Ammon's horn (tissue), 1 donor: ENCODE measurements at regions not wholly inside any gene's neighbourhood (a gene's known extent, or its start where the extent isn't known, plus 50 kb on each side); places are given as distances from the start of the nearest gene placed in this dataset.
A peak's percentile ranks its signal among the peaks of the same experiment; 100 is the strongest.
"Not testable (repeated sequence)": the region's sequence is repeated elsewhere in the genome, so short reads cannot be mapped to it uniquely, and the experiment has no call there.

Source experiments
- DNase-seq: peaks from one replicate; pipeline ENCODE4 v3.0.0-alpha.2; 2016; ENCODE audit warnings: low spot score

GRCh38 chr21:27771938-27772483, 805.1 kb upstream of the ADAMTS5 start:
- no peak for DNase-seq

GRCh38 chr21:27769763-27770162, 802.9 kb upstream of the ADAMTS5 start:
- no peak for DNase-seq

DNA sequence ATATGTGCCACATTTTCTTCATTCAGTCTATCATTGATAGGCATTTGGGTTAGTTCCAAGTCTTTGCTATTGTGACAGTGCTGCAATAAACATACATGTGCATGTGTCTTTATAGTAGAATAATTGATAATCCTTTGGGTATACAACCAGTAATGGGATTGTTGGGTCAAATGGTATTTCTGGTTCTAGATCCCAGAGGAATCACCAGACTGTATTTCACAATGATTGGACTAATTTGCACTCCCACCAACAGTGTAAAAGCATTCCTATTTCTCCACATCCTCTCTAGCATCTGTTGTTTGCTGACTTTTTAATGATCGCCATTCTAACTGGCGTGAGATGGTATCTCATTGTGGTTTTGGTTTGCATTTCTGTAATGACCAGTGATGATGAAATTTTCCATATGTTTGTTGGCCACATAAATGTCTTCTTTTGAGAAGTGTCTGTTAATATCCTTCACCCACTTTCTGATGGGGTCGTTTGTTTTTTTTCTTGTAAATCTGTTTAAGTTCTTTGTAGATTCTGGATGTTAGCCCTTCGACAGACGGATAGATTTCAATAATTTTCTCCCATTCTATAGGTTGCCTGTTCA, 801.3 kb upstream of the ADAMTS5 start:
- DNase-seq = not testable (repeated sequence)

GRCh38 chr21:27764056-27764455, 797.2 kb upstream of the ADAMTS5 start:
- no peak for DNase-seq

- DNase-seq = no peak
Measured at GRCh38 chr21:27761623-27762022, 794.7 kb upstream of the ADAMTS5 start.

- DNase-seq = no peak
Measured at GRCh38 chr21:27759820-27760219, 792.9 kb upstream of the ADAMTS5 start.

DNA sequence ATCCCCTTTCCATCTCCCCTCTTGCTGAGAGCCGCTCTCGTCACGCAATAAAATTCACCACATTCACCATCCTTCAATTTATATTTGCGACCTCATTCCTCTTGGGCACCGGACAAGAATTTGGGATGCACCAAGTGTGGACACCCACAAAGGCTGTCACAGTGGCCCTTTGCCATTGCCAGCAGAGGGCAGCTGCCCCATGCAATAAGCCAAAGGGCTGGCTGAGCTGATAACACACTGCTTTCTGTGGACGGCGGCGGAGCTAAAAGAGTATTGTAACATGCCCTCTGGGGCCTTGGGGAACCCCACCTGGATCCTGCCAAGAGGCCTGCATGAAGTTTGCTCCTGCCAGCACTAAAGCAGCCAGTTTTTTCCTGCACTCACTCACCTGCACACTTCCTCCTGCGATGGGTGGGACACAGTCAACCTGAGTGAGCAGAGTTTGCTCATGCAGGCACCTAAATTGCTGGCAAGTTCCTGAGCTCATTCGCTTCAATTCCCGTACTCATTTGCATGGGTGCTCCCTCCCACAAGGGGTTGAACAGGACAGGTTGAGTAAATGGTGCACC, 792.3 kb upstream of the ADAMTS5 start:
- DNase-seq = peak; percentile 30

GRCh38 chr21:27756191-27756590, 789.3 kb upstream of the ADAMTS5 start:
- DNase-seq = no peak

- DNase-seq = no peak
Measured at GRCh38 chr21:27743971-27744564, 777.2 kb upstream of the ADAMTS5 start.

- DNase-seq = no peak
Measured at GRCh38 chr21:27741736-27742135, 774.8 kb upstream of the ADAMTS5 start.

DNA sequence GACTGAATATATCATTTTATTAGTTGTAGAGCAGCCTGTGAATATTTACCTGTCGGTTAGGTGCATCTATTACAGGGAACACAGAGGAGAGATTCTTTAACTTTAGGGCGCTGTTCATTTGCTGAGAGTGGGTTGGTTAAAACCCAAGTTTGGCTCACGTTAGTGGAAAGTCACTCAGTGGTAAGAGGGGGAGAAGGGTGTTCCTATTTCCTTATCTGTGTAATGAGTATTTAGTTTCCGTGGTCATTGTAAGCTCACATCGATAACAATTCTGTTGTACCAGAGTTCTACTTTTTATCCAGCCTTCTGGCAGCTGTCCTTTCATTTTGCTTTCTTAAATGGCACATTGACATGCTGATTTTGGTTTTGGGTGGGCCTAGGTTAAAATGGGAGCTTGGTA, 773.2 kb upstream of the ADAMTS5 start:
- no peak for DNase-seq

DNA sequence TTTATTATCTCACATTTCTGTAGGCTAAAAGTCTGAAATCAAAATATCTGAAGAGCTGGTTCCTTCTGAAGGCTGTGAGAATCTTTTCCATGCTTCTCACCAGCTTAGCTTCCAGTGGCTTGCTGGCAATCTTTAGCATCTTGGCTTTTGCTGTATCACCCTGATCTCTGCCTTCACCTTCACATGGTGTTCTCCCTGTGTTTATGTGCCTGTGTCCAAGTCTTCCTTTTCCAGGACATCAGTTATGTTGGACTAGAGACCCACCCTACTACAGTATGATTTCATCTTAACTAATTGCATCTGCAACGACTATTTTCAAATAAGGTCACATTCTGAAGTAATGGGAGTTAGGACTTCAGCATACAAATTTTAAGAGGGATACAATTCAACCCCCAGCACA, 772.3 kb upstream of the ADAMTS5 start:
- no peak for DNase-seq

- DNase-seq = no peak
Measured at GRCh38 chr21:27735699-27736098, 768.8 kb upstream of the ADAMTS5 start.

DNA sequence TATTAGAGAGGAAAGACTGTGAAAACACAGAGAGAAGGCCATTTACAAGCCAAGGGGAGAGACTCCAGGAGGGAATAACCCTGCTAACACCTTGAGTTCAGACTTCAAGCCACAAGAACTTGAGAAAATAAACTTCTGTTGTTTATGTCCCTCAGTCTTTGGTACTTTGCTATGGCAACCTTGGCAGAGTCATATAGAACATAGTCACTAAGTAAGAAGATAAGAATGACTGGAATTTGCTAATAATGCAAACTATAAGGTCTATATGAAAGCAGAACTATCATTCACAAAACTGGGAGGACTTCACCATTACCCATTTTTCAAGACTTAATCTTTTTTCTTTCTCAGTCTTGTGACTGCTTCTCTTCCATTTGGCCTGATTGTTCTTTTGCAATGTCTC, 767.3 kb upstream of the ADAMTS5 start:
- DNase-seq = no peak

- DNase-seq = no peak
Measured at GRCh38 chr21:27725916-27726315, 759.0 kb upstream of the ADAMTS5 start.

- DNase-seq = no peak
Measured at GRCh38 chr21:27722095-27722494, 755.2 kb upstream of the ADAMTS5 start.

- no peak for DNase-seq
Measured at GRCh38 chr21:27721675-27722074, 754.8 kb upstream of the ADAMTS5 start.

DNA sequence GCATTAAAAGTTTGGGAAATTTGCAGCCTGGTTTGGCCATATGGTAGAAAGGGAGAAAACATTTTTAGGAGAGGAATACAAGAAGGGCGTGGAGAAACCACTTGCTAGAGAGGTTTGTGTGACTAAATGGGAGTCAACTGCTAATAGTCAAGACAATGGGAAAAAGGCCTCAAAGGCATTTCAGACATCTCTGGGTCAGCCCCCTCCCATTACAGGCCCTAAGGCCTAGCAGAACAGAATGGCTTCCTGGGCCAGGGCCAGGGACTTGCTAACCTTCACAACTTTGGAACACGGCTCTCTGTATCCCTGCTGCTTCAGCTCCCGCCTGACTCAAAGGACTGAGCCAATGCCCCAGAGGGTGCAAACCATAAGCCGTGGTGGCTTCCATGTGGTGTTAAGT, 752.3 kb upstream of the ADAMTS5 start:
- no peak for DNase-seq

- DNase-seq = peak; percentile 36
Measured at GRCh38 chr21:27715131-27715530, 748.2 kb upstream of the ADAMTS5 start.

- DNase-seq = no peak
Measured at GRCh38 chr21:27713154-27714109, 746.5 kb upstream of the ADAMTS5 start.

GRCh38 chr21:27704567-27705166, 737.8 kb upstream of the ADAMTS5 start:
- no peak for DNase-seq

- no peak for DNase-seq
Measured at GRCh38 chr21:27703791-27704190, 736.9 kb upstream of the ADAMTS5 start.
